ENCODE measurements at regions not wholly inside any gene's neighbourhood (a gene's known extent, or its start where the extent isn't known, plus 50 kb on each side); places are given as distances from the start of the nearest gene placed in this dataset.

- TF ChIP-seq EZH2 (IDR thresholded peaks at IDR 0.05) (no peak), ZNF274 (IDR thresholded peaks at IDR 0.05; ENCODE audit: low read depth, low read length) (no peak), CTCF (IDR thresholded peaks at IDR 0.05 in 2 of 3, conservative IDR thresholded peaks at IDR 0.05 in 1 of 3; ENCODE audit: borderline replicate concordance in 1 of 3, insufficient read depth in 1 of 3, low read depth in 2 of 3, low read length in 2 of 3) (no peak), RAD21 (IDR thresholded peaks at IDR 0.05; ENCODE audit: low read depth) (no peak), ZBTB33 (IDR thresholded peaks at IDR 0.05; ENCODE audit: extremely low read depth, insufficient replicate concordance, low read length) (no peak), CEBPB (IDR thresholded peaks at IDR 0.05; ENCODE audit: low read depth) (no peak), EZH2phosphoT487 (IDR thresholded peaks at IDR 0.05; ENCODE audit: borderline replicate concordance) (no peak), JUND (IDR thresholded peaks at IDR 0.05) (no peak), POLR2A (IDR thresholded peaks at IDR 0.05; ENCODE audit: borderline replicate concordance, extremely low read depth, insufficient read depth, insufficient read length) (no peak)
These were observed 252.2 kb upstream of the SP4 start for GRCh38 chr7:21175714-21176113.

All from HCT116 (cell line).